ENCODE measurements at regions not wholly inside any gene's neighbourhood (a gene's known extent, or its start where the extent isn't known, plus 50 kb on each side); places are given as distances from the start of the nearest gene placed in this dataset.

GRCh38 chr4:112775801-112776200, 138.9 kb downstream of the LARP7 start:
- DNase-seq (ENCODE audit: low spot score in 2 of 2), result no peak
- Histone ChIP-seq H3K27ac (no peak overlapping the region), H3K4me3 (no peak overlapping the region), H3K36me3 (no peaks in the 10 kb centered on the region), H3K9me3 (no peaks in the 10 kb centered on the region), H3K4me1 (no peaks in the 10 kb centered on the region), H3K27me3 (no peaks in the 10 kb centered on the region)
- WGBS, 2 donors, result 89 to 90% methylated on average over 7 of the region's 7 CpGs
- TF ChIP-seq POLR2A (IDR thresholded peaks at IDR 0.05) (no peak), CTCF (IDR thresholded peaks at IDR 0.05) (no peak), EP300 (IDR thresholded peaks at IDR 0.05) (no peak)

- WGBS, 2 donors, result 98 to 100% methylated on average over 1 of the region's 1 CpG
- no peak for DNase-seq (ENCODE audit: low spot score in 2 of 2)
- H3K9me3 ChIP-seq, result no peaks in the 10 kb centered on the region
- no peaks in the 10 kb centered on the region for H3K4me1 ChIP-seq
- TF ChIP-seq EP300 (IDR thresholded peaks at IDR 0.05) (no peak), POLR2A (IDR thresholded peaks at IDR 0.05) (no peak), CTCF (IDR thresholded peaks at IDR 0.05) (no peak)
- H3K27me3 ChIP-seq, result no peaks in the 10 kb centered on the region
- no peak overlapping the region for H3K4me3 ChIP-seq
- H3K36me3 ChIP-seq, result no peaks in the 10 kb centered on the region
- H3K27ac ChIP-seq, result no peak overlapping the region
These were observed 139.6 kb downstream of the LARP7 start for GRCh38 chr4:112776535-112776934.

GRCh38 chr4:112778520-112778919, 141.6 kb downstream of the LARP7 start:
- H3K4me3 ChIP-seq, result no peak overlapping the region
- DNase-seq (ENCODE audit: low spot score in 2 of 2), result no peak
- H3K36me3 ChIP-seq, result no peaks in the 10 kb centered on the region
- H3K4me1 ChIP-seq, result no peaks in the 10 kb centered on the region
- no peaks in the 10 kb centered on the region for H3K27me3 ChIP-seq
- H3K27ac ChIP-seq, result no peak overlapping the region
- H3K9me3 ChIP-seq, result no peaks in the 10 kb centered on the region
- 87 to 88% methylated on average over 7 of the region's 7 CpGs for WGBS, 2 donors
- TF ChIP-seq POLR2A (IDR thresholded peaks at IDR 0.05), result no peak
- no peak for TF ChIP-seq EP300 (IDR thresholded peaks at IDR 0.05)
- TF ChIP-seq CTCF (IDR thresholded peaks at IDR 0.05), result no peak

- DNase-seq (ENCODE audit: low spot score in 2 of 2), result no peak
- no peak overlapping the region for H3K27ac ChIP-seq
- 49 to 87% methylated on average over 2 of the region's 2 CpGs for WGBS, 2 donors
- no peaks in the 10 kb centered on the region for H3K4me1 ChIP-seq
- no peaks in the 10 kb centered on the region for H3K36me3 ChIP-seq
- no peaks in the 10 kb centered on the region for H3K9me3 ChIP-seq
- H3K4me3 ChIP-seq, result no peak overlapping the region
- TF ChIP-seq EP300 (IDR thresholded peaks at IDR 0.05), result no peak
- no peak for TF ChIP-seq CTCF (IDR thresholded peaks at IDR 0.05)
- TF ChIP-seq POLR2A (IDR thresholded peaks at IDR 0.05), result no peak
- H3K27me3 ChIP-seq, result no peaks in the 10 kb centered on the region
These were observed 156.1 kb downstream of the LARP7 start for GRCh38 chr4:112793033-112793432.

GRCh38 chr4:112800001-112800400, 163.1 kb downstream of the LARP7 start:
- Histone ChIP-seq H3K4me3 (no peak overlapping the region), H3K9me3 (no peaks in the 10 kb centered on the region), H3K27me3 (no peaks in the 10 kb centered on the region), H3K36me3 (no peaks in the 10 kb centered on the region), H3K27ac (no peak overlapping the region), H3K4me1 (no peaks in the 10 kb centered on the region)
- WGBS, 2 donors, result 90 to 96% methylated on average over 5 of the region's 5 CpGs
- no peak for DNase-seq (ENCODE audit: low spot score in 2 of 2)
- TF ChIP-seq CTCF (IDR thresholded peaks at IDR 0.05) (no peak), POLR2A (IDR thresholded peaks at IDR 0.05) (no peak), EP300 (IDR thresholded peaks at IDR 0.05) (no peak)
